ENCODE measurements at regions not wholly inside any gene's neighbourhood (a gene's known extent, or its start where the extent isn't known, plus 50 kb on each side); places are given as distances from the start of the nearest gene placed in this dataset.
A peak's percentile ranks its signal among the peaks of the same experiment; 100 is the strongest.

- no peak for DNase-seq (ENCODE audit: low read depth in 1 of 2, low spot score in 1 of 2)
Observed at GRCh38 chr6:53744321-53744720, 50.5 kb upstream of the LRRC1 start.

GRCh38 chr6:53741034-53741823 is 53.6 kb upstream of the LRRC1 start:
- DNase-seq (ENCODE audit: low read depth in 1 of 2, low spot score in 1 of 2) = no peak

- DNase-seq (ENCODE audit: low read depth in 1 of 2, low spot score in 1 of 2) = no peak
Observed at GRCh38 chr6:53737746-53738145, 57.1 kb upstream of the LRRC1 start.

- no peak for DNase-seq (ENCODE audit: low read depth in 1 of 2, low spot score in 1 of 2)
Observed at GRCh38 chr6:53735896-53736295, 58.9 kb upstream of the LRRC1 start.

- no peak for DNase-seq (ENCODE audit: low read depth in 1 of 2, low spot score in 1 of 2)
Observed at GRCh38 chr6:53734473-53735299, 60.1 kb upstream of the LRRC1 start.

- DNase-seq (ENCODE audit: low read depth in 1 of 2, low spot score in 1 of 2) = no peak
Observed at GRCh38 chr6:53731866-53732636, 62.8 kb upstream of the LRRC1 start.

- DNase-seq (ENCODE audit: low read depth in 1 of 2, low spot score in 1 of 2) = no peak
Observed at GRCh38 chr6:53730767-53731166, 64.0 kb upstream of the LRRC1 start.

GRCh38 chr6:53728570-53729194 is 63.1 kb upstream of the KLHL31 start:
- peak; percentile 12 to 19 for DNase-seq (ENCODE audit: low read depth in 1 of 2, low spot score in 1 of 2)

- DNase-seq (ENCODE audit: low read depth in 1 of 2, low spot score in 1 of 2) = no peak
Observed at GRCh38 chr6:53727748-53728147, 62.2 kb upstream of the KLHL31 start.

GRCh38 chr6:53725791-53726575 is 60.4 kb upstream of the KLHL31 start:
- peak; percentile 48 to 59 for DNase-seq (ENCODE audit: low read depth in 1 of 2, low spot score in 1 of 2)

GRCh38 chr6:53724501-53724900 is 58.9 kb upstream of the KLHL31 start:
- no peak for DNase-seq (ENCODE audit: low read depth in 1 of 2, low spot score in 1 of 2)

- no peak for DNase-seq (ENCODE audit: low read depth in 1 of 2, low spot score in 1 of 2)
Observed at GRCh38 chr6:53723331-53723730, 57.8 kb upstream of the KLHL31 start.

- DNase-seq (ENCODE audit: low read depth in 1 of 2, low spot score in 1 of 2) = no peak
Observed at GRCh38 chr6:53721766-53722165, 56.2 kb upstream of the KLHL31 start.

- peak in 1 of 2 donors; percentile 4 for DNase-seq (ENCODE audit: low read depth in 1 of 2, low spot score in 1 of 2)
Observed at GRCh38 chr6:53718597-53719460, 53.3 kb upstream of the KLHL31 start.

- no peak for DNase-seq (ENCODE audit: low read depth in 1 of 2, low spot score in 1 of 2)
Observed at GRCh38 chr6:53717566-53717965, 52.0 kb upstream of the KLHL31 start.

- DNase-seq (ENCODE audit: low read depth in 1 of 2, low spot score in 1 of 2) = no peak
Observed at GRCh38 chr6:53715434-53715833, 49.9 kb upstream of the KLHL31 start.

Measured in activated T-helper 1 cell treated with anti-CD3 and anti-CD28 coated beads, Interleukin-2, amount 50 U/mL, for 16 hours (primary cell).